ENCODE measurements at regions not wholly inside any gene's neighbourhood (a gene's known extent, or its start where the extent isn't known, plus 50 kb on each side); places are given as distances from the start of the nearest gene placed in this dataset.

GRCh38 chr9:73869264-73869663, 627.9 kb upstream of the RORB start:
- in situ Hi-C loops (cut with MboI; ENCODE audit: low sequenced_read_pairs) (no loop called here), intact Hi-C loops (cut with micrococcal nuclease) (no loop called here), dilution Hi-C loops (cut with HindIII; ENCODE audit: low sequenced_read_pairs, unreplicated experiment) (no loop called here)
- TF ChIP-seq RAD21 (IDR thresholded peaks at IDR 0.05; ENCODE audit: low read length) (no peak), MAZ (IDR thresholded peaks at IDR 0.05; ENCODE audit: borderline replicate concordance, low read depth, low read length) (no peak), ELK1 (IDR thresholded peaks at IDR 0.05; ENCODE audit: borderline replicate concordance, low read depth, low read length) (no peak), FOS (IDR thresholded peaks at IDR 0.05; ENCODE audit: low read depth, low read length) (no peak), POLR2A (IDR thresholded peaks at IDR 0.05; ENCODE audit: low read depth, low read length) (no peak), USF2 (IDR thresholded peaks at IDR 0.05; ENCODE audit: low read depth, low read length) (no peak), RCOR1 (IDR thresholded peaks at IDR 0.05; ENCODE audit: insufficient replicate concordance, low read length) (no peak), MAFK (IDR thresholded peaks at IDR 0.05; ENCODE audit: low read depth, low read length) (no peak), NFE2L2 (IDR thresholded peaks at IDR 0.05; ENCODE audit: low read depth, low read length) (no peak), CHD1 (IDR thresholded peaks at IDR 0.05; ENCODE audit: low read depth, low read length) (no peak), CEBPB (IDR thresholded peaks at IDR 0.05; ENCODE audit: low read depth, low read length) (no peak)
- Histone ChIP-seq H3K18ac (ENCODE audit: low read depth, low read length) (no peak overlapping the region), H4K20me1 (ENCODE audit: insufficient read depth, low read length) (no peaks in the 10 kb centered on the region), H3K4ac (ENCODE audit: low read depth, low read length) (no peak overlapping the region), H2BK120ac (ENCODE audit: low read depth, low read length) (no peak overlapping the region), H4K91ac (ENCODE audit: insufficient read depth, low read depth, low read length) (no peak overlapping the region), H3K4me3 (ENCODE audit: insufficient read depth, low read depth, low read length) (no peak overlapping the region), H3K9me3 (ENCODE audit: control insufficient read depth, insufficient read depth, low read length) (peaks cover 12% of the 10 kb centered on the region), H2BK20ac (ENCODE audit: low read depth, low read length) (no peak overlapping the region), H3K27me3 (ENCODE audit: control insufficient read depth, insufficient read depth, low read length) (no peaks in the 10 kb centered on the region), H3K27ac (ENCODE audit: insufficient read depth, low read length) (no peak overlapping the region), H3K9me1 (ENCODE audit: insufficient read depth, low read length) (no peaks in the 10 kb centered on the region), H3K9ac (ENCODE audit: low read depth, low read length) (no peak overlapping the region), H2BK15ac (ENCODE audit: low read depth, low read length) (no peak overlapping the region), H3K36me3 (ENCODE audit: control insufficient read depth, insufficient read depth, low read length) (no peaks in the 10 kb centered on the region), H3K4me1 (ENCODE audit: control insufficient read depth, insufficient read depth, low read length) (no peaks in the 10 kb centered on the region), H3K4me2 (ENCODE audit: low read depth, low read length) (no peak overlapping the region), H4K8ac (ENCODE audit: low read depth in 2 of 2, low read length in 2 of 2) (no peak overlapping the region), H3K14ac (replicated peaks; ENCODE audit: low read depth, low read length) (no peak overlapping the region), H3K79me1 (ENCODE audit: low read depth in 1 of 2, low read length in 2 of 2) (no peaks in the 10 kb centered on the region), H2AFZ (replicated peaks; ENCODE audit: low read length, poor library complexity) (no peak overlapping the region), H4K5ac (ENCODE audit: low read depth, low read length) (no peak overlapping the region), H3K56ac (ENCODE audit: extremely low read depth, insufficient read depth, low read length) (no peak overlapping the region), H2AK5ac (ENCODE audit: low read depth, low read length) (no peak overlapping the region), H2AK9ac (replicated peaks; ENCODE audit: low read depth, low read length, poor library complexity) (no peak overlapping the region), H3K23ac (ENCODE audit: low read depth, low read length) (no peak overlapping the region), H2BK5ac (ENCODE audit: low read depth, low read length, poor library complexity, severe bottlenecking) (no peak overlapping the region)
- no peak for DNase-seq
- CTCF ChIA-PET = no interaction called here
- 40% methylated on average over 1 of the region's 3 CpGs; no CpG with 5 or more reads in 1 of the 2 experiments for WGBS, 2 experiments (ENCODE audit: extremely low coverage in 2 of 2, insufficient read length in 1 of 2)
- POLR2A ChIA-PET (ENCODE audit: unreplicated experiment) = no interaction called here
- BruUV-seq (replicated peaks) = no TSS peak
- no peak for ATAC-seq (ENCODE audit: low read depth)

Data from IMR-90 (cell line).